GM18502 (cell line): ENCODE measurements at regions not wholly inside any gene's neighbourhood (a gene's known extent, or its start where the extent isn't known, plus 50 kb on each side); places are given as distances from the start of the nearest gene placed in this dataset.

Experiments used
- ATAC-seq: cut with Tn5 transposase; IDR thresholded peaks from one replicate; pipeline ENCODE4 v1.9.1; 2021; ENCODE audit warnings: mild to moderate bottlenecking; ENCODE audit not compliant: unreplicated experiment, poor library complexity

- no peak for ATAC-seq
Observed at GRCh38 chr1:87599569-87599968, 270.9 kb downstream of the LMO4 start.

- ATAC-seq: no peak
Observed at GRCh38 chr1:87600055-87600850, 271.6 kb downstream of the LMO4 start.

- no peak for ATAC-seq
Observed at GRCh38 chr1:87600854-87601253, 272.2 kb downstream of the LMO4 start.

- ATAC-seq: no peak
Observed at GRCh38 chr1:87603626-87604025, 274.9 kb downstream of the LMO4 start.

- no peak for ATAC-seq
Observed at GRCh38 chr1:87612956-87613355, 284.3 kb downstream of the LMO4 start.

GRCh38 chr1:87615491-87615890 lies 286.8 kb downstream of the LMO4 start:
- no peak for ATAC-seq

- no peak for ATAC-seq
Observed at GRCh38 chr1:87615901-87616300, 287.2 kb downstream of the LMO4 start.

- ATAC-seq: no peak
Observed at GRCh38 chr1:87620807-87621206, 292.1 kb downstream of the LMO4 start.

GRCh38 chr1:87629673-87630072 lies 301.0 kb downstream of the LMO4 start:
- no peak for ATAC-seq

- ATAC-seq: no peak
Observed at GRCh38 chr1:87632232-87632631, 303.6 kb downstream of the LMO4 start.

- no peak for ATAC-seq
Observed at GRCh38 chr1:87636198-87636892, 307.7 kb downstream of the LMO4 start.

- no peak for ATAC-seq
Observed at GRCh38 chr1:87638636-87639035, 310.0 kb downstream of the LMO4 start.

GRCh38 chr1:87641996-87642395 lies 313.3 kb downstream of the LMO4 start:
- ATAC-seq: no peak

- ATAC-seq: no peak
Observed at GRCh38 chr1:87642581-87643221, 314.0 kb downstream of the LMO4 start.

GRCh38 chr1:87644033-87644578 lies 315.4 kb downstream of the LMO4 start:
- ATAC-seq: no peak

- no peak for ATAC-seq
Observed at GRCh38 chr1:87644579-87645190, 316.0 kb downstream of the LMO4 start.

- ATAC-seq: no peak
Observed at GRCh38 chr1:87647430-87648177, 318.9 kb downstream of the LMO4 start.

- no peak for ATAC-seq
Observed at GRCh38 chr1:87648323-87649119, 319.8 kb downstream of the LMO4 start.

GRCh38 chr1:87650306-87650705 lies 321.6 kb downstream of the LMO4 start:
- ATAC-seq: no peak
